Transverse colon (tissue), 3 donors: ENCODE measurements at regions not wholly inside any gene's neighbourhood (a gene's known extent, or its start where the extent isn't known, plus 50 kb on each side); places are given as distances from the start of the nearest gene placed in this dataset.
"Not testable (repeated sequence)": the region's sequence is repeated elsewhere in the genome, so short reads cannot be mapped to it uniquely, and the experiment has no call there.

Source experiments
- CTCF ChIP-seq, 5 experiments: fragments of 200-600 bp in 3 of 5; fragments of 450-650 bp in 2 of 5; sonication (generic) in 3 of 5; IDR thresholded peaks; 1 replicate in 2 of 5; 2 replicates in 3 of 5; pipeline ENCODE4 v1.5.1; 2016 to 2017; ENCODE audit warnings: antibody characterized with exemption in 5 of 5, inconsistent platforms in 3 of 5, mild to moderate bottlenecking in 2 of 5, moderate library complexity in 1 of 5
- EP300 ChIP-seq: sonication (generic); formaldehyde crosslinking; IDR thresholded peaks from one replicate; pipeline ENCODE4 v1.6.1; 2017; ENCODE audit warnings: antibody characterized with exemption, low read depth

- TF ChIP-seq CTCF (IDR thresholded peaks at IDR 0.05); EP300: not testable (repeated sequence)
Observed at GRCh38 chr9:62849991-62850390, 1660.2 kb downstream of the SPATA31A7 start.
